Right ventricle myocardium superior (tissue), 1 donor: ENCODE measurements at regions not wholly inside any gene's neighbourhood (a gene's known extent, or its start where the extent isn't known, plus 50 kb on each side); places are given as distances from the start of the nearest gene placed in this dataset.
"Not testable (repeated sequence)": the region's sequence is repeated elsewhere in the genome, so short reads cannot be mapped to it uniquely, and the experiment has no call there.

Experiments used
- ATAC-seq: fragments of 200-7000 bp; cut with Tn5 transposase; one replicate; pipeline ENCODE4 v1.9.1; 2020; ENCODE audit warnings: mild to moderate bottlenecking; ENCODE audit not compliant: poor library complexity
- DNase-seq: peaks from one replicate; pipeline ENCODE4 v3.0.0-alpha.2; 2020
- intact Hi-C: fragments of 100-400 bp; cut with DNase I; formaldehyde crosslinking; loops from one replicate; pipeline ENCODE4 v1.11.2; 2022
- donor health status: DM: no; HTN: yes; CAD: no; lungs with severe emphysema.

DNA sequence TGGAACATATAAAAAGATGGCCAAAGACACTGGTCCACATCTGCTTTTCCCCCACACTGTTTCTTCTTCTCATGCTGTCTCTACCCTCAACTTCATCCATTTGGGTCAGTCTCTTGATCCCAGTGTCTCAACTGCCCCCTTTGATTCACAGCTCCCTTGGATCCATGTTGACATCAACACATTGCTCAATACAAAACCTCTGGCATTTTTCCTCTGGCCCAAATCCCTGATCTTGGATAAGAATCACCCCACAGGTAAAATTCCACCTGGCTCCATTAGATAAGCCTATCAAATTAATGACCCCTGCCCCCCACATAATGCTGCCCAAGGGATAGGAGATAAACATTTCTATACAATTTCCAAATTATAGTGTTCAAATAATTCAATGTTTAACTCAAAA, 229.8 kb downstream of the TLE1 start:
- intact Hi-C loops, result no loop called here
- no peak for DNase-seq
- no peak for ATAC-seq

DNA sequence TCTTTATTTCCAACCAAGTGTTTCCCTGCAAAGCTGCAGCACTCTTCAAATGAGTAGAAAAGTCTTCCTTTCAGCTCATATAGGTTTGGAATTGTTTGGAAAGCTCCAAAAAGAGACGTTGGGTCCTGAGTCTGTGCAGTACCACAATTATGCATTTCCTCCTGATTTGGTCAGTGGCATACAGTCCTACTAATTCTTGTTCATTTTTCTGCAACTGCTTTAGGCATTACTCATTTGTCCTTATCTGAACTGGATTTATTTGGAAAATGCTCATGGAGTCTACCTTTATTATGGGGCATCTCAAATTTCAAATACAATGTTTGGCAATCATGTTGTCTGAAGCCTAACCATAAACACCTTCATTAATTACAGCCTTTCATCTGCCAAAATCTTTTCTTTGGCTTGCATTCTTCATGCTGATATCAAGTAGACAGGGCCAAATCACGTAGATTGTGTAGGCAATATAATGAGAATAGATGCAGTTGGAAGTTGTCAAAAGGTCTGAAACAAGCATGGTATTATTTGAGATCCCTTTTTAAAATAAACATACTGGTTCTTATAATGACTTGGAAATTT, 232.8 kb downstream of the TLE1 start:
- DNase-seq (no peak), ATAC-seq (no peak)
- intact Hi-C loops, result no loop called here

DNA sequence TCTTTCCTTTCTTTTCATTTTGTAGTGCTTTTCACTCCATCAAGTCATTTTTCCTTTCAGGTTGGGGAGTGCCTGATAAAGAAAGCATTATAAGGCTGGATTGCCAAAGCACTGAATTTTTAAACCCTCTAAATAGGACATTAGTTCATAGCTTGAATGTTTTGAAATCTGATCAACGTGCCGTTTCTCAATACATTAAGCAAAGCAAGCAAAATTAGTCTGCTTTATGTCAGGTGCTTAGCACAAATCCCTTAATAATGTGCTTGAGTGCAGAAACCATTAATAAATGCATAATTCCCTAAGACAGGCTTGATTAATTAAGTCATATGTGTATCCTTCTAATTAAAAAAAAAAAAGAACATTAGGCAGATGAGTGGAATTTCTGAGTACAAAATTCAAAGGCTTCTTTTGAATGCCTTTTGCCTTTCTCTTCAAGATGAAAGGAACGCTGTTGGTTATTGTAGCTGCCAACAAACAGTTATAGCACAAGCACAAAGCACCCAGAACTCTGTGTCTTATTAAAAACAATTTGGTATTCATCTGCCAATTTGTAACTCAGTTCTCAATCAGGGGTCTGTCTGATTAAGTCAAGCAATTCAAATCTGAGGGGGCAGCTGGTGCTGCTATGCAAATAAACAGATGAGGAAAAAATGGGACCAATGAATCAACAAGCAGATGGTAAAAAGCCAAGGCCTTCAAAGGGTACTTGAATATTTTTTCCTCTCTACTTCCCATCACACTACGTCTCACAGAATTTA, 233.7 kb downstream of the TLE1 start:
- ATAC-seq (no peak), DNase-seq (no peak)
- intact Hi-C loops, result no loop called here

DNA sequence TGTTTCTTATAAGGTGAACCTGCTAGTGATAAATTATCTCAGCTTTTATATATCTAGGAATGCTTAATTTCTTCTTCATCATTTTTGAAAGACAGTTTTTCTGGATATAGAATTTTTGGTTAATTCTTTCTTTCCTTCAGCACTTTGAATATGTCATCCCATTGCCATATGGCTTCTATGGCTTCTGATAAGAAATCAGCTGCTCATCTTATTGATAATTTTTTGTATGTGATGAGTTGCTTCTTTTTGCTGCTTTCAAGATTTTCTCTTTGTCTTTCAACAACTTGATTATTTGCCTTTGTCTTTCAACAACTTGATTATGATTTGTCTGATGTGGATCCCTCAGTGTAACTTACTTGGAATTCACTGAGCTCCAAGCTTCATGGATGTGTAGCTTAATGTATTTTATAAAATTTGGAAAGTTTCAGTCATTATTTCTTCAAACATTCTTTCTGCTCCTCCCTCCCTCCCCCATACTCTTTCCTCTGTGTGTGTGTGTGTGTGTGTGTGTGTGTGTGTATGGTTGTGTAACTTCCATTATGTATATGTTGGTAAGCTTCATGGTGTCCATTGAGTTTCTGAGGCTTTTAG, 243.9 kb downstream of the TLE1 start:
- no peak for DNase-seq
- intact Hi-C loops, result no loop called here
- no peak for ATAC-seq

DNA sequence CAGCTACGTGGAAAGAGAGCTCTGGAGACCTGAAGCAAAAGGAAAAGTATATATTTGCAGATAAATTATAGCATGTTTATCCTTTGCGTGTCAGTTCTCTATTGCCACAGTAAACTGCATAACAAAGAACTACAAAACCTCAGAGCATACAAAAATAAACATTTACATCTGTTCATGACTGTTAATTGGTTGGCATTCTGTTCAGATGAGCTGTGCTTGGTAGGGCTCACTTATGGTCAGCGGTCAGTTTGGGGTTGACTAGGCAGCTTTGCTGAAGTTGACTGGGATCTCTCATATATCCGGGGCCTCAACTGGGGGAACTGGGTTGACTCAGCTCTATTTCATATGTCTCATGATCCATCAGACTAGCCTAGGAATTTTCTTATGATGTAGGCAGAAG, 257.7 kb downstream of the TLE1 start:
- ATAC-seq, result no peak
- no peak for DNase-seq
- intact Hi-C loops, result no loop called here

DNA sequence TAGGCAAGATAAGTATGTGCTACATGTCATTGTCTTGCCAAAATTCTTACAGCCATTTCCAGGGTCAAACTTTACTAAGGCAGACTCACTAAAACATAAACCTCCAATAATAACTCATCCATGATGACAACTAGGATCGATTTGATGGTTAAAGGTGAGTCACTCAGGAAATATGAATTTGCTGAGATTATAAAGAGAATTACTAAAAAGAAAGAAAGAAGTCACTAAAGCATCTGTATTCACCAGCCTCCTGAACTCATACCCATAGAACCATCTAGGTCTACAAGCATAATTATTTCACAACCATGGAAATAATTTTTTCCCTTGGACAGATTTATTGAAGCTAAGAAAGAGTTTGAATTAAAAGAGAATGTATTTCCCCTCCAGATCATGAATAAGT, 258.6 kb downstream of the TLE1 start:
- ATAC-seq (no peak), DNase-seq (no peak)
- intact Hi-C loops, result no loop called here

DNA sequence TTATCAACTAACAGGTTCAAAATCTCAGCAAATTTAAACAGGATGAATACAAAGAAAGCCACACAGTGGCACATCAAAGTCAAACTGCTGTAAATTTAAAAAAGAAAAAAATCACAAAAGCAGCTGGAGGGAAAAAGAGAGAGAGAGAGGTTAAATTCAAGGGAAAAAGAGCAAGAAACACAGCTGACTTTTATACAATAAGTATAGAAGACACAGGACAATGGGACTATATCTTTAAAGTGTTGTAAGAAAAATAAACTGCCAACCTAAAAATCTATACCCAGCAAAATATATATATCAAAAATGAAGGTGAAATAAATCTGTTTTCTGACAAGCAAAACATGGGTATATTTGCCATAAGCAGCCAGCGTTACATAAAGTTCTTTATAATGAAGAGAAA, 261.5 kb downstream of the TLE1 start:
- DNase-seq, result no peak
- ATAC-seq, result no peak
- intact Hi-C loops, result no loop called here

DNA sequence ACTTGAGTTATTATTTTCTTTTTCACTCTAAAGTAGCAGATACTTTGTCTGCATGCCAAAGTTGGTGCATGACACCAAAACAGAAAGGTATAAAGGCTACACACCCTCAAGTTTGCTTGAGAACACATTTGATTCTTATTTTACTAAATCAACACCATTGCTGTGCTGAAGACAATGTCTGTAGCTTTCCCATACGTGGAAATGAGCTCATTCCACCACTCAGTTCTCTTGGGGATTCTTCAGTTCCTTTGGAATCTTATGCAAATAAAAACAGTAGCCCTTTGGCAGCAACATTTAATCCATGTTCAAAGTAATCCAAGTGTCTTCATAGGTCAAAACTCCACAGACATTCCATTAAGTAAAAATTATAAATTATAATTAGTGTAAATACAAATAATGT, 264.9 kb downstream of the TLE1 start:
- ATAC-seq, result no peak
- intact Hi-C loops, result no loop called here

DNA sequence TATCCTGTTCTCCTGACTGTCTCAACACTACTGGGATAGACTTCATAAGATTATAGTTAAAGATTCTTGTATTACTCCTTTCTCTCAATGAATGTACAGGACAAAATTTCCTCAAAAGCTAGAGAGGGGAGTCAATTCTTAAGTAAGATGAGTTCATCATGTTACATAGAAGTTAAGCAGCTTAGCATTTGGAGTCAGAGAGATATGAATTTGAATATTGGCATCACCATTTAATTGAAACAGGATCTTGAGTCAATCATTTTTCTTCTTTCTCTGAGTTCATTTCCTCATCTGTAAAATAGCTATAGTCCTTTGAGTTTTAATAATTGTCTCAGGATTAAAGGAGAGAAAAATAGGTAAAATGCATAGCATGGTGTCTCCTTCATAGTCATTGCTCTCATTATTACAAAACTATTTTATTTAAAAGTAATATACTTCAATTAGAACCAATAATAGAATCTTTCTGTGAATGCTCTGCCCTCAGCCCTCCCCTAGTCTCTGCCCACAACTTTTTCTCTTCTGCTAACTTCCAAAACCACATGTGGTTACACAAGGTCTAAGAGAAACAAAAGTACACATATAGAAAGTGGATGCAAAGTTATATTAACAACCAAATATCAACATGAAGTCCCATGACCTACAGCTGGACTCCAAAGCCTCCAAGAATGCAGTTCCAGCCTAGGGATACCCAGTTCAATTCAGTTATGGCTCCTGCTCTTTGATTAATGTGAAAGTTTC, 265.6 kb downstream of the TLE1 start:
- ATAC-seq, result no peak
- intact Hi-C loops, result no loop called here

More for the DNA sequence above, 264.9 kb downstream of the TLE1 start:
- DNase-seq, result no peak

DNA sequence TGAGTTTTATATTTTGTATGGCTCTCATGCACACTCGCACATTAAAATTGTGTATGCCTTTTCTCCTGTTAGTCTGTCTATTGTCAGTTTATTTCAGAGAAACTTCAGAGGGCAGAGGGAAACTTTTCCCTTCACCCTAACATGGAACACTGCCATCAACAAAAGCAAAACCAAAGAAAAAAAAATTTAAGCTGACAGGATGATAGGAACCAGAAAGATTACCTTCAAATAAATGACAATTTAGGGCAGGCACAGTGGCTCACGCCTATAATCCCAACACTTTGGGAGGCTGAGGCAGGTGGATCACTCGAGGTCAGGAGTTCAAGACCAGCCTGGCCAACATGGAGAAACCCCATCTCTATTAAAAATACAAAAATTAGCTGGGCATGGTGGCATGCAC, 268.3 kb downstream of the TLE1 start:
- ATAC-seq, DNase-seq, intact Hi-C loops: not testable (repeated sequence)

More for the DNA sequence above, 265.6 kb downstream of the TLE1 start:
- no peak for DNase-seq

DNA sequence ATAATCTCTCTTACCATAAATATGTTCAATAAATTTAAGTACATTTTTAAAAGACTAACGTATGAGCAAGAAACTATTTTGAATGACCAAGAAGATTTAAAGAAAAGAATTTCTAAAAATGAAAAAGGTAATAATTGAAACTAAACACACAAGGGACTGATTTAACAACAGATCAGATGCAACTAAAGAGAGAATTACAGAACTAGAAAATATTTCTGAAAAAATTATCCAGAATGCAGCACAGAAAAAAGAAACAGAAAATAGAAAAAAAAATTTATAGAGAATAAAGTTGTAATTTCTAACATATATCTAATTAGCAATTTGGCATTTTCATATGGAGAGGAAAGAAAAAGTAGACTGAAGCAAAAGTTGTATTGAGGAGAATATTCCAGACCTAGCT, 269.3 kb downstream of the TLE1 start:
- no peak for ATAC-seq
- no peak for DNase-seq
- intact Hi-C loops, result no loop called here

DNA sequence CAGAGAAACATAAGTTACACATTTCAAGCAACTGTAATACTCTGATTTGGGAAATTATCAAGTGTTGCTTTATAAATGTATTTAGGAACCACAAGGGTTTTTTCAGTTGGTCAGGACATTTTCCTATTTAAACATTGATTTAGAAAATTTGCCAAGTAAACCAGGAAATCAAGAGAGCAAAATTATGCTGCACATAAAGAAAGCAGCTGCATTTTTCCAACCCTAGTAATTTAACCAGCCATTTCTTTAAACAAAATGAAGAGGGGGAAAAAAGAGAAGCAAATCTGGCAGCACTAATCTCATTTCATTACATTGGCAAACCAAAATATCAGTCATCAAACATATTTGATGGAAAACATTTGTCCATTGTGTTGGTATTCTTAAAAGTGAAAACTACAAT, 271.4 kb downstream of the TLE1 start:
- no peak for ATAC-seq
- intact Hi-C loops, result no loop called here
- no peak for DNase-seq

DNA sequence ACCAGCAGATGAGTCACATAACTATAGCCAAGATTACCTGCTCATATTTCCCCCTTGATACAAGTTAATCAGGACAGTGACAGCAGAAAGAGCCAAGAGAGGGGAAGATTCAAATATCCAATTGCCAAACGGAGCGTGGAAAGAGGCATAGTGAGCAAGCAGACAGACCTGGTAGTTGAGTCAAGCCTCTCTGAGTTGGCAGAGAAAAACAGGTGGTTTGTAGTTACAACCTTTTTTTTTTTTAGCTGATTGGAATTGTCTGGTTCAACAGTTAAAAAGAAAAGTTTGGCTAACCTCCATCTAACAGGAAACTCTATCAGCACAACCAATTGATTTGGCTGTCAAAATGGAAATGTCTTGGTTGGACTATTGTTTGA, 272.1 kb downstream of the TLE1 start:
- no peak for DNase-seq
- ATAC-seq, result no peak
- intact Hi-C loops, result no loop called here

DNA sequence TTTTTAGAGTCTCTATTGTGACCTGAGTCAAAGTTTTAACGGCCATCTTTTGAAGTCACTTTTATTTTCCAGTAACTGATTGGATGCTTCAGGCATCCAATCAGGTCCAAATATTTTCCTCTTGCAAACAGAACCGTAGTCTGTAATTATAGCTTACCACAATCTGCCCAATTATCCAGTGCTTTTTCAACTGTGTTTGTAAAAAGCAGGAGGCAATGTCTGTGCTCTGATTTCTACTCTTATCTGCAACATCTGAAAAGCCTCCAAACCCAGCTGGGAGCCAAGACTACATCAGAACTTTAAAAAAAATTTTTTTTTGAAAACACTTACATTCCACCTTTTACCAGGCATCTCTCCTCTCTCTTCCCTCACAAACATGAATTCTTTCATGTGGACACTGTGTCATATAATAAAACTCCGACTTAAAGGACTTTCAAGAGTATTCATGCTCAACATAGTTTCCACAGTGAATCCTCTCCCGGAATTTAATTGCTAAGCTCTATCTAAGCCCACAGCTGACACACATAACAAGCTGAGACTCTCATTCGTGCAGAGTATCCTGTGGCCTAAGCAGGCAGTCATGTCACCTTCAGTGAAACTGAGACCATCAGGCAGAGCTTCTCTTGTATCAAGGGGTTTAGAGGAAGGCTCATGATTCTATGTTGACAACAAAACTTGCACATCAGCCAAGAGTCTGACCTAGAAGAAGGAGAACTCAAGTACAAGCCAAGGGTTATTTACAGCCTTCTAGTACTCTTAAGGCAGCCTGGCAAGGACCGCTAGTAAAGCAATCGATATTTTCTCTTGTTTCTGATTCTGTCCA, 272.7 kb downstream of the TLE1 start:
- DNase-seq (no peak), ATAC-seq (no peak)
- intact Hi-C loops, result no loop called here

DNA sequence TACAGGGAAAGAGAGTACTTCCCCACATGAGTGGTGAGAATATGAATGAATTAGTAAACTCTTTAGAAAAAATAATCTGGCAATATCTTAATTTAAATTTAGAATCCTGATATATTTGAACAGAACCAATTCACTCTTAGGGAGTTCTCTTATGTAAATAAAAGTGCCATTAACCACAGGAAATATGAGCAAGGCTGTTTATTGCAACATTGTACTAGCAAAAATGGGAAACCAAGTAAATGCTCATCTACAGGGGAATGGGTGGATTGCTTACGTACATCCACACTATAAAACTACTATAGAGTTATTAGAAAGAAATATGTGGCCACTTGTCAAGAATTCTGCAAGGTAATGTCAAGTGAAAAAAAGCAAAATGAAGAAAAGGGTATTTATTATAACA, 274.5 kb downstream of the TLE1 start:
- intact Hi-C loops, result no loop called here
- DNase-seq, result no peak
- ATAC-seq, result no peak

DNA sequence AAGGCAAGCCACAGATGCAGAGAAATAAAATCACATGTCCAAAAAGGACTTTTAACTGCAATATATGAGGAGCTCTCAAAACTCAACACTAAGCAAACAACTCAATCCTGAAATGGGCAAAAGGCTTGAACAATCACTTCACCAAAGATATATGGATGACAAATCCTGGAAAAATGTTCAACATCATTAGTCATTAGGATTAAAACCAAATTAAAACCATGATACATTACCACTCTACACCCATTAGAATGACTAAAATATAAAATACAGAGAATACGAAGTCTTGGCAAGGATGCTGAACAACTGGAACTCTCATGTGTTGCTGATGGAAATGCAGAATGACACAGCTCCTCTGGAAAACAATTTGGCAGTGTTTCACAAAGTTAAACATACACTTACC, 277.4 kb downstream of the TLE1 start:
- DNase-seq (no peak), ATAC-seq (no peak)
- intact Hi-C loops, result no loop called here

DNA sequence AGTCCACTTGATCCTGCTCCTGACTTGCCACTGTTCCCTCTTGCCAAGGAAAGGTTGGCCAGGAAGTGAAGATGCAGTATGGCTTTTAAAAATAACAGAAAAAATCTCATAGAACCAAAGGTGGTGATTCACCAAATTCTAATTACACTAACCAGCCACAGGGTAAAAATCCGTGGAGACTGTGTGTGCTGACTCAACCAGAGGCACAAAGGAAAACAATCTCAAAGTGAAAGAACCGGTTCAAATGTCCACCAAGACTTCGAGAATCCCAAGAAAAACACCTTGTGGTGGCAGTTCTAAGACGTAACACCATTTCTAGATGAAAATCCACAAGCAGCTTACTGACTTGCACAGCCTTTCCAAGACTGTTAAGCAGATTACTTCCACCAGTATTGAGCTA, 279.1 kb downstream of the TLE1 start:
- DNase-seq (no peak), ATAC-seq (no peak)
- intact Hi-C loops, result no loop called here

DNA sequence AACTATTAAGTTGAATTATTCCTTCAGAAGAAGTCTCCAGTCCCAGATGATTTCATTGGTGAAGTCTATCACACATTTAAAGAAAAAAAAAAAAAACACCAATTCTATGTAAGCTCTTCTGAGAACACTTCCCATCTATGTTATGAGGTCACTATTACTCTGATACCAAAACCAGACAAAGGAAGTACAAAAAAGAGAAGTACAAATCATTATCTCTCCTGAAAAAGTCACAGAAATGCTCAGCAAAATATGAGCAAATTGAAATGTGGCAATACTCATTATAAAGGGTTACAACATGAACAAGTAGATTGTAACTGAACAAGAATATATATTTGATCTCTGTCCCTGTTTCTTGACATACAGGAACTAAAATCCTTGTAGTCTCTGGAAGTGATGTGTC, 280.4 kb downstream of the TLE1 start:
- DNase-seq (no peak), ATAC-seq (no peak)
- intact Hi-C loops, result no loop called here

DNA sequence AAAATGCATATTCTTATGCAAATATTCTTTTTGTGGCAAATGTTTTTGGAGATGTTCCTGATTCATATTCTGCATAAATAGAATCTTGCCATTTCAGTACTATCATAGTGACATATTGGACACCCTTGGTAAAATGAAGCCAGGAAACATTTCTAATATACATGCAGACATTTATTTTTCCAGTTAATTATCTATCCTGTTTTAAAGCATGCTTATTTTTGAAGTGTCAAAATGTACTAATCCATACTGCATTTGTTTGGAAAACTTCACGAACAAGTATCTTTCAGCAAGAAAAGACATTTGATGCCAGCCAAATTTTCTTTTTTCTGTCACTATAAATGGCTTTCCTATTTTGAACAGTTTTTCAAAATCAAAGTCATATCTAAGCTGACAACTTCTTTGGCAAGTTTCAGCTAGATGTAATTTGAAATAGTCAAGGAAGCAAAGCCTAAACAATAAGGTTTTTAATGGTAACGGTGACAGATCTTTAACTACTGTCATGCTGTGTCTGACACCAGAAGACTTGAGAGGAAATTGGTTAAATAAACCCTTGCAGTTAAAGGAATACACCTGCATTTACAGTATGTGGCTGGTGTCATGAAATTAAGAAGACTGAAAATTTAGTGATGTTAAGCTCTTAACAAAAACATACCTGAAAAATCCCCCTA, 284.3 kb downstream of the TLE1 start:
- intact Hi-C loops, result no loop called here
- ATAC-seq (no peak), DNase-seq (no peak)
